ENCODE measurements at regions not wholly inside any gene's neighbourhood (a gene's known extent, or its start where the extent isn't known, plus 50 kb on each side); places are given as distances from the start of the nearest gene placed in this dataset.

DNA sequence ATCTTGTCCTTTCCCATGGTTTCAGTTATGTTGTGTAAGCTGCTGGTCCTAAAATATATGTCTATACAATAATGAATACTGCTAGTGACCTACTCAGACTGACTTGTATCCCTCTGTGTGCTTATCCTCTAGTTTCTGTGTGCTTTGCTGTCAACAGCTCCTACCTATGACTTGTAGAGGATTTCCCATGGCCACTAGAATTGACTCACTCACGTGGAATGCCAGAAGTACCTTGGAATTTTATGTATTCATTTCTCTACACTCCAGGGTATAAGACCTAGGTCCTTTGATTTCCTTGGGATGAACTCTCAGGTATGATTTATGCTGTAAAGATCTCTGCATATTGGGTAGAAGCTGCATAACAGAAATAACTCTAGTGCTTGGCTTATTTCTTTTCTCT is 279.9 kb upstream of the SLIT2 start:
- peak; percentile 79 for DNase-seq (ENCODE audit: low read depth)

GRCh38 chr4:19969492-19969891 is 282.2 kb upstream of the SLIT2 start:
- H3K4me3 ChIP-seq (ENCODE audit: low read length), result no peak overlapping the region
- no peak for DNase-seq (ENCODE audit: low read depth)
- TF ChIP-seq, protein P1, sequence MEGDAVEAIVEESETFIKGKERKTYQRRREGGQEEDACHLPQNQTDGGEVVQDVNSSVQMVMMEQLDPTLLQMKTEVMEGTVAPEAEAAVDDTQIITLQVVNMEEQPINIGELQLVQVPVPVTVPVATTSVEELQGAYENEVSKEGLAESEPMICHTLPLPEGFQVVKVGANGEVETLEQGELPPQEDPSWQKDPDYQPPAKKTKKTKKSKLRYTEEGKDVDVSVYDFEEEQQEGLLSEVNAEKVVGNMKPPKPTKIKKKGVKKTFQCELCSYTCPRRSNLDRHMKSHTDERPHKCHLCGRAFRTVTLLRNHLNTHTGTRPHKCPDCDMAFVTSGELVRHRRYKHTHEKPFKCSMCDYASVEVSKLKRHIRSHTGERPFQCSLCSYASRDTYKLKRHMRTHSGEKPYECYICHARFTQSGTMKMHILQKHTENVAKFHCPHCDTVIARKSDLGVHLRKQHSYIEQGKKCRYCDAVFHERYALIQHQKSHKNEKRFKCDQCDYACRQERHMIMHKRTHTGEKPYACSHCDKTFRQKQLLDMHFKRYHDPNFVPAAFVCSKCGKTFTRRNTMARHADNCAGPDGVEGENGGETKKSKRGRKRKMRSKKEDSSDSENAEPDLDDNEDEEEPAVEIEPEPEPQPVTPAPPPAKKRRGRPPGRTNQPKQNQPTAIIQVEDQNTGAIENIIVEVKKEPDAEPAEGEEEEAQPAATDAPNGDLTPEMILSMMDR (IDR thresholded peaks at IDR 0.05; ENCODE audit: insufficient read depth, low read depth, low read length, missing control alignments), result no peak

More for the DNA sequence above, 279.9 kb upstream of the SLIT2 start:
- TF ChIP-seq, protein P1 (IDR thresholded peaks at IDR 0.05; ENCODE audit: insufficient read depth, low read depth, low read length, missing control alignments), result no peak
- no peak overlapping the region for H3K4me3 ChIP-seq (ENCODE audit: low read length)

- TF ChIP-seq, protein P1 (IDR thresholded peaks at IDR 0.05; ENCODE audit: insufficient read depth, low read depth, low read length, missing control alignments), result no peak
- DNase-seq (ENCODE audit: low read depth), result peak; percentile 39
- H3K4me3 ChIP-seq (ENCODE audit: low read length), result no peak overlapping the region
Measured at GRCh38 chr4:19961091-19961490, 290.6 kb upstream of the SLIT2 start.

GRCh38 chr4:19958848-19959247 is 292.9 kb upstream of the SLIT2 start:
- DNase-seq (ENCODE audit: low read depth), result no peak
- H3K4me3 ChIP-seq (ENCODE audit: low read length), result no peak overlapping the region

GRCh38 chr4:19947349-19947748 is 304.4 kb upstream of the SLIT2 start:
- DNase-seq (ENCODE audit: low read depth), result no peak
- TF ChIP-seq, protein P1 (IDR thresholded peaks at IDR 0.05; ENCODE audit: insufficient read depth, low read depth, low read length, missing control alignments), result no peak
- H3K4me3 ChIP-seq (ENCODE audit: low read length), result no peak overlapping the region

More at GRCh38 chr4:19958848-19959247, 292.9 kb upstream of the SLIT2 start:
- TF ChIP-seq, protein P1 (IDR thresholded peaks at IDR 0.05; ENCODE audit: insufficient read depth, low read depth, low read length, missing control alignments), result no peak

DNA sequence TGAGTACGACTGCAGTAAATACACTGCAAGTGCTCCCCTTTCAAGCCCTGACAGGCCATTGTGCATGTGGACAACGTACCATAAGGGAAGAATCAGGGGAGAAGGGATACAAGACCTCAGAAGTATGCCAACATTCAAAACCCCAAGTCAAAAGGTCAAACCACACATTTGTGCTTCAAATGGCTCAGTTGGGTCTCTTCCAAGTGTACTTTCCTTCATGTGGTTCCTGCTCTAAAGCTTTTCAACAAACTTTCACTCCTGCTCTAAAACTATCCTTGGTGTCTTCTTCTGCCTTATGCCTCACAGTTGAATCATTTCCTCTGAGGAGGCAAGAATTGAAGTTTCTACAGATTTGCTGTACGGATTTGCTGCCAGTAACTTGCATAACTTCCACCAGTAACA is 305.7 kb upstream of the SLIT2 start:
- TF ChIP-seq, protein P1 (IDR thresholded peaks at IDR 0.05; ENCODE audit: insufficient read depth, low read depth, low read length, missing control alignments), result no peak
- H3K4me3 ChIP-seq (ENCODE audit: low read length), result no peak overlapping the region
- DNase-seq (ENCODE audit: low read depth), result peak; percentile 95

DNA sequence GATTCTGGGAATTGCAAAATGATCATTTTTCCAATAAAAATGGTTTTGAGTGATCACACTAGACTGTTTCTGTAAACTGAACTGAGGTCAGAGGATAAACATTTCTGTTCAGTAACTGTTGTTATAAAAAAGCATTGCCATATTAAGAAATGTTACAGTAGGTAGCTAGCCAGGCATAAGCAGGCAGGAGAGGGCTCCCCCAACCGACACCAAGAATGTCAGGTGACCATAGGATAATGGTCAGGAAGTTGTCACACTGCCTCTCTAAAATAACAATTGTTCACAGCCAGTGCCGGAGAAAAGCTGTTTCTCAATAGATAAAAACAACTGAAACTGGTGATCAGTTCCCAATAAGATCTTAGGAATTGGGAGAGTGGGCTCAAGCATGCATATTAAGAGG is 306.2 kb upstream of the SLIT2 start:
- no peak for DNase-seq (ENCODE audit: low read depth)
- no peak overlapping the region for H3K4me3 ChIP-seq (ENCODE audit: low read length)
- TF ChIP-seq, protein P1 (IDR thresholded peaks at IDR 0.05; ENCODE audit: insufficient read depth, low read depth, low read length, missing control alignments), result no peak
